Mesenchymal stem cell (in vitro differentiated cells and primary cell): ENCODE measurements at regions not wholly inside any gene's neighbourhood (a gene's known extent, or its start where the extent isn't known, plus 50 kb on each side); places are given as distances from the start of the nearest gene placed in this dataset.
A peak's percentile ranks its signal among the peaks of the same experiment; 100 is the strongest.

Experiments used
- DNase-seq: peaks from one replicate; pipeline ENCODE4 v3.0.0-alpha.2; 2013
- H2AFZ ChIP-seq: one replicate; pipeline ENCODE4 v1.6.1; 2013; ENCODE audit warnings: low read depth, mild to moderate bottlenecking, control low read depth, inconsistent platforms, low read length, moderate library complexity
- H2AK5ac ChIP-seq: 2 replicates; pipeline ENCODE4 v1.6.1; 2013; ENCODE audit warnings: low read length, moderate library complexity, mild to moderate bottlenecking, inconsistent platforms; ENCODE audit not compliant: severe bottlenecking
- H2BK120ac ChIP-seq: one replicate; pipeline ENCODE4 v1.6.1; 2013; ENCODE audit warnings: low read depth, mild to moderate bottlenecking, inconsistent platforms, low read length, moderate library complexity
- H2BK12ac ChIP-seq, 2 experiments: one replicate each; pipeline ENCODE4 v1.6.1; 2013; ENCODE audit warnings: inconsistent platforms in 2 of 2, low read length in 2 of 2, mild to moderate bottlenecking in 2 of 2, moderate library complexity in 2 of 2, control low read depth in 1 of 2
- H2BK15ac ChIP-seq: one replicate; pipeline ENCODE4 v1.6.1; 2013; ENCODE audit warnings: mild to moderate bottlenecking, low read depth, inconsistent platforms; ENCODE audit not compliant: poor library complexity, severe bottlenecking
- H2BK5ac ChIP-seq: 2 replicates; pipeline ENCODE4 v1.6.1; 2013; ENCODE audit warnings: low read depth, mild to moderate bottlenecking, low read length, control low read depth, inconsistent platforms; ENCODE audit not compliant: poor library complexity, severe bottlenecking
- H3K14ac ChIP-seq, 2 experiments: one replicate each; pipeline ENCODE4 v1.6.1; 2013; ENCODE audit warnings: inconsistent platforms in 2 of 2, low read length in 2 of 2, control low read depth in 1 of 2, mild to moderate bottlenecking in 1 of 2, moderate library complexity in 1 of 2
- H3K18ac ChIP-seq, 2 experiments: one replicate each; pipeline ENCODE4 v1.6.1; 2013; ENCODE audit warnings: inconsistent platforms in 2 of 2, low read length in 2 of 2, control low read depth in 1 of 2, low read depth in 1 of 2, mild to moderate bottlenecking in 1 of 2
- H3K23ac ChIP-seq, 2 experiments: one replicate each; pipeline ENCODE4 v1.6.1; 2013; ENCODE audit warnings: inconsistent platforms in 2 of 2, low read length in 2 of 2, mild to moderate bottlenecking in 2 of 2, moderate library complexity in 2 of 2, control low read depth in 1 of 2
- H3K27ac ChIP-seq: 2 replicates; pipeline ENCODE4 v1.5.1; 2013; ENCODE audit warnings: mild to moderate bottlenecking, moderate library complexity, low read length, control low read depth, inconsistent platforms; ENCODE audit not compliant: poor library complexity, severe bottlenecking
- H3K27me3 ChIP-seq, 2 experiments: 2 replicates each; pipeline versions ENCODE4 v1.6.1 to v1.7.0; 2013; ENCODE audit warnings: low read length in 2 of 2, mild to moderate bottlenecking in 2 of 2, moderate library complexity in 2 of 2, control low read depth in 1 of 2, inconsistent platforms in 1 of 2; ENCODE audit not compliant: control insufficient read depth in 1 of 2, insufficient read depth in 1 of 2
- H3K36me3 ChIP-seq, 2 experiments: 2 replicates each; pipeline versions ENCODE4 v1.6.1 to v1.7.0; 2013; ENCODE audit warnings: low read length in 2 of 2, control low read depth in 1 of 2, inconsistent platforms in 1 of 2, low read depth in 1 of 2, mild to moderate bottlenecking in 1 of 2; ENCODE audit not compliant: insufficient read depth in 2 of 2, control insufficient read depth in 1 of 2
- H3K4ac ChIP-seq, 2 experiments: one replicate each; pipeline ENCODE4 v1.6.1; 2013; ENCODE audit warnings: inconsistent platforms in 2 of 2, low read length in 2 of 2, mild to moderate bottlenecking in 2 of 2, moderate library complexity in 2 of 2, control low read depth in 1 of 2, low read depth in 1 of 2
- H3K4me1 ChIP-seq: 2 replicates; pipeline ENCODE4 v1.6.1; 2013; ENCODE audit warnings: low read depth, low read length, control low read depth; ENCODE audit not compliant: control insufficient read depth, insufficient read depth
- H3K4me2 ChIP-seq: 2 replicates; pipeline ENCODE4 v1.6.1; 2013; ENCODE audit warnings: low read length, mild to moderate bottlenecking, inconsistent platforms; ENCODE audit not compliant: poor library complexity, severe bottlenecking
- H3K4me3 ChIP-seq, 2 experiments: 2 replicates each; pipeline versions ENCODE4 v1.5.1 to v1.7.0; 2013; ENCODE audit warnings: low read length in 2 of 2, mild to moderate bottlenecking in 2 of 2, control low read depth in 1 of 2, low read depth in 1 of 2; ENCODE audit not compliant: insufficient read depth in 1 of 2
- H3K79me1 ChIP-seq: replicated peaks from 2 replicates; pipeline ENCODE4 v1.6.1; 2013; ENCODE audit warnings: mild to moderate bottlenecking, control low read depth, low read length, inconsistent platforms; ENCODE audit not compliant: poor library complexity, severe bottlenecking
- H3K9ac ChIP-seq: 2 replicates; pipeline ENCODE4 v1.7.0; 2013; ENCODE audit warnings: mild to moderate bottlenecking, low read length, moderate library complexity
- H3K9me3 ChIP-seq: 2 replicates; pipeline ENCODE4 v1.7.0; 2013; ENCODE audit warnings: mild to moderate bottlenecking, low read length; ENCODE audit not compliant: control insufficient read depth
- H4K8ac ChIP-seq: one replicate; pipeline ENCODE4 v1.6.1; 2013; ENCODE audit warnings: inconsistent platforms, mild to moderate bottlenecking, low read length, moderate library complexity
- H4K91ac ChIP-seq: one replicate; pipeline ENCODE4 v1.6.1; 2013; ENCODE audit warnings: mild to moderate bottlenecking, low read length, inconsistent platforms
- WGBS: methylation state at CpG from one replicate; pipeline ENCODE4 v1.1.7; 2013; ENCODE audit warnings: mixed read lengths; 5-methylcytosine and 5-hydroxymethylcytosine counted together

DNA sequence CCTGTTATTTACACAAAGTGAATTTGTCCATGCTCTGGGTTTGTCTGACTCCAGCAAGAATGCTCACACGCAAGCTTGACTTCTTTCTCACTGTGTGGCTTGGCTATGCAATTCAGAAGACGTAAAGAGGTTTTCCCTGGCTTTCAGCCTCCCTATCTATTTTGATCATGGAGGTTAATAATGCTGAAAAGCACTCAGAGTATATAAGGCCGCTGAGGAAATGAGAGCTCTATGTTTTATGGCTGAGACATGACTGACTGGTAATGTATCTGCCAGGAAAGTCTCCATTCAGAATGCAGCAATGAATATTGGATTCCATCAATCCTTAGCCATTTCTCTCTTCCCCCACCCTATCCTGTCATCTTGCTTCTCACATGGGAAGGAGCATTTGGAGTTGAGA is 417.3 kb downstream of the DMAC1 start:
- Histone ChIP-seq H2AFZ (no peak overlapping the region), H2AK5ac (no peak overlapping the region), H2BK120ac (no peak overlapping the region), H4K8ac (no peak overlapping the region), H3K4me3 (no peak overlapping the region), H3K27me3 (peaks cover 0 to 3% of the 10 kb centered on the region in 2 experiments), H2BK5ac (no peak overlapping the region), H2BK12ac (peak overlapping the region in 1 of 2 experiments; percentile 14), H3K18ac (no peak overlapping the region), H3K9ac (no peak overlapping the region), H3K9me3 (no peaks in the 10 kb centered on the region), H2BK15ac (no peak overlapping the region), H3K4me1 (no peaks in the 10 kb centered on the region), H3K4ac (no peak overlapping the region), H3K36me3 (no peaks in the 10 kb centered on the region), H3K14ac (no peak overlapping the region), H3K27ac (no peak overlapping the region), H4K91ac (no peak overlapping the region), H3K23ac (no peak overlapping the region), H3K79me1 (no peaks in the 10 kb centered on the region), H3K4me2 (no peak overlapping the region)
- DNase-seq: no peak
- WGBS: 95% methylated on average over 1 of the region's 3 CpGs

DNA sequence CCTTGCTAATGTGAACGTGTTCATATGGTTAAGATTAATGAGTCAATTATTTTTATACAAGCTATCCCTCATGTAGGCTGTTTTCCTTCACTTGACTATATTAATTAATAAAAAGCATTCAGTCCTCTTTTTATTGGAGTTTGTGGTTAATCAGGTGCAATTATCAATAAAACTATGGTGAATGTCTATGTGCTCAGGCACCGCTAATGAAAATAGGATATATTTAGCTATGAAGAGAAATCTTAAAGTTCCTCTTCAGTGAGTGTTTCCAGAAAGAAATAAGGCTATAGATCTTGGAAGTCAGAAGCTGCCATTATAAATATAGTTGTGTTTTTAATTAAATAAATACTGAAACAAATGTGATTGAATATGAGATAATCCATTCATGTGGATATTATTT is 422.1 kb downstream of the DMAC1 start:
- Histone ChIP-seq H3K4me3 (no peak overlapping the region), H2BK12ac (no peak overlapping the region), H4K8ac (no peak overlapping the region), H3K23ac (no peak overlapping the region), H3K18ac (no peak overlapping the region), H3K4ac (no peak overlapping the region), H2BK5ac (no peak overlapping the region), H3K9me3 (peaks cover 15% of the 10 kb centered on the region), H3K79me1 (no peaks in the 10 kb centered on the region), H2BK120ac (no peak overlapping the region), H4K91ac (no peak overlapping the region), H3K36me3 (no peaks in the 10 kb centered on the region), H3K4me2 (no peak overlapping the region), H2BK15ac (no peak overlapping the region), H3K4me1 (no peaks in the 10 kb centered on the region), H3K9ac (no peak overlapping the region), H3K27ac (no peak overlapping the region), H2AFZ (no peak overlapping the region), H3K27me3 (peaks cover 3% of the 10 kb centered on the region in 2 experiments), H3K14ac (no peak overlapping the region), H2AK5ac (no peak overlapping the region)
- 100% methylated on average over 1 of the region's 2 CpGs for WGBS
- no peak for DNase-seq

DNA sequence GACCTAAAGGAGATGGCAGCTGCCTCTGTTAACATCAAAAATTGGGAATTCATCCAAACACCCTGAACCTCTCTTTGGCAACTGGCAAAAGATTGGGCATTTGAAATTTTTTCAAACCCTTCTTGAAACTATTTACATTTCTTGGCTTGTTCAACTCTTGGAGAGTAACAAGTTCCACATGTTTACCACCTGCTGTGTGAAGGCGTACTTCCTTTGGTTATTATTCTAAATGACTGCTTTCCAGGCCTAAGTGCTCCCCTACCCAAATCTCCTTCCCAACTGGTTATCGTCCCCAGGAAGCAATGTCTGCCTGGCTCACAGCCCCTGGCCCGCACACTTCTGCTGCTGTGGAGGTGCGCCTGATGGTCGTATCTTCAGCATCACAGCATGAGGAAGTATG is 422.7 kb downstream of the DMAC1 start:
- Histone ChIP-seq H3K4me2 (no peak overlapping the region), H2BK120ac (no peak overlapping the region), H3K9me3 (peaks cover 15% of the 10 kb centered on the region), H3K9ac (no peak overlapping the region), H3K23ac (no peak overlapping the region), H2BK5ac (no peak overlapping the region), H2BK12ac (peak overlapping the region in 1 of 2 experiments; percentile 77), H3K18ac (peak overlapping the region; percentile 33 to 57), H3K4ac (peak overlapping the region in 1 of 2 experiments; percentile 75), H4K8ac (peak overlapping the region; percentile 77), H3K4me1 (no peaks in the 10 kb centered on the region), H3K36me3 (no peaks in the 10 kb centered on the region), H3K79me1 (no peaks in the 10 kb centered on the region), H3K27ac (no peak overlapping the region), H2AFZ (no peak overlapping the region), H3K27me3 (peaks cover 3% of the 10 kb centered on the region in 2 experiments), H2AK5ac (no peak overlapping the region), H3K14ac (no peak overlapping the region), H3K4me3 (no peak overlapping the region), H4K91ac (peak overlapping the region; percentile 50), H2BK15ac (no peak overlapping the region)
- no peak for DNase-seq
- WGBS: 87% methylated on average over 5 of the region's 5 CpGs

DNA sequence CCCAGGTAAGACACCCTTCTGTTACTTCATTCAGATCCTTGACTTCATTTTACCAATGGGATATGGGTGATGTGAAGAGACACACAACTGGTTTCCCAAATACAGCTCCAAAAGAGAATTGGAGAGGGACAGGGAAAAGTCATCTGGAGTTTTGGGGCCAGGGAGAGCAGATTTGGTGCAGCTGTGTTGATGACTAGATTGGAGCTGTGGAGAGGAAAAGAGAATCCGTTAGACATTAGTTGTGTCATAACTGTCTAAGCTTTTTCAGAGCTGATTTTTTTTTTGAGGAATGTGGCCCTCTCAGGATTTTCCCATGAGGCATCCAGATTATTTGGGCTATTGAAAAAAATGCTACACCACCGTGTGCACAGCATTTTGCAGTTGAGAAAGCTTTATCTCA is 423.4 kb downstream of the DMAC1 start:
- 75% methylated on average over 1 of the region's 2 CpGs for WGBS
- H3K14ac ChIP-seq: no peak overlapping the region

More for the DNA sequence above, 423.4 kb downstream of the DMAC1 start:
- Histone ChIP-seq H3K4ac (no peak overlapping the region), H2AFZ (no peak overlapping the region), H3K4me1 (no peaks in the 10 kb centered on the region), H4K91ac (no peak overlapping the region), H2BK15ac (no peak overlapping the region), H3K27ac (no peak overlapping the region), H2AK5ac (no peak overlapping the region), H3K79me1 (no peaks in the 10 kb centered on the region), H3K9me3 (peaks cover 15% of the 10 kb centered on the region), H3K18ac (no peak overlapping the region), H2BK12ac (no peak overlapping the region), H2BK5ac (no peak overlapping the region), H3K23ac (no peak overlapping the region), H3K9ac (no peak overlapping the region), H3K27me3 (peaks cover 0 to 3% of the 10 kb centered on the region in 2 experiments), H2BK120ac (peak overlapping the region; percentile 34), H3K4me2 (no peak overlapping the region), H3K36me3 (no peaks in the 10 kb centered on the region), H4K8ac (no peak overlapping the region), H3K4me3 (no peak overlapping the region)
- DNase-seq: no peak
